H1 (cell line): ENCODE measurements at regions not wholly inside any gene's neighbourhood (a gene's known extent, or its start where the extent isn't known, plus 50 kb on each side); places are given as distances from the start of the nearest gene placed in this dataset.

Source experiments
- HDAC2 ChIP-seq, 2 experiments: fragments of 300-600 bp in 1 of 2; sonication (generic) in 1 of 2; IDR thresholded peaks; 2 replicates each; pipeline ENCODE4 v1.6.1; 2011 to 2012; ENCODE audit warnings: low read depth in 2 of 2, low read length in 2 of 2, mild to moderate bottlenecking in 2 of 2, moderate library complexity in 2 of 2, borderline replicate concordance in 1 of 2, inconsistent platforms in 1 of 2

GRCh38 chr20:53819973-53820451 lies 226.4 kb upstream of the ZNF217 start (continued):
- TF ChIP-seq HDAC2 (IDR thresholded peaks at IDR 0.05; ENCODE audit: borderline replicate concordance in 1 of 2, low read depth in 2 of 2, low read length in 2 of 2), result no peak
